ENCODE measurements at regions not wholly inside any gene's neighbourhood (a gene's known extent, or its start where the extent isn't known, plus 50 kb on each side); places are given as distances from the start of the nearest gene placed in this dataset.

- TF ChIP-seq CTCF (IDR thresholded peaks at IDR 0.05) (no peak), POLR2A (IDR thresholded peaks at IDR 0.05) (no peak)
Measured at GRCh38 chr13:76722782-76723181, 163.4 kb downstream of the KCTD12 start.
